IMR-90 (cell line): ENCODE measurements at regions not wholly inside any gene's neighbourhood (a gene's known extent, or its start where the extent isn't known, plus 50 kb on each side); places are given as distances from the start of the nearest gene placed in this dataset.

Experiments
- ATAC-seq: fragments of 200-7000 bp; cut with Tn5 transposase; 2 replicates; pipeline ENCODE4 v1.9.1; 2020; ENCODE audit warnings: low read depth, mild to moderate bottlenecking, moderate library complexity
- BruUV-seq: library from RNA; stranded (reverse); fragments of 400-500 nt; replicated peaks from 2 replicates; lab custom pipeline; 2021; lab: Mats Ljungman, UMichigan
- CTCF ChIA-PET: fragments of 300-600 bp; formaldehyde crosslinking; extraction: SDS; loops from one replicate; lab custom pipeline; 2021; ENCODE audit warnings: antibody characterized with exemption; lab: Yijun Ruan, JAX
- POLR2A ChIA-PET: fragments of 300-600 bp; sonication (Branson Sonifier 250); formaldehyde crosslinking; loops from one replicate; lab custom pipeline; 2022; ENCODE audit warnings: antibody characterized with exemption; ENCODE audit not compliant: unreplicated experiment; lab: Charles Lee
- DNase-seq: peaks from one replicate; pipeline ENCODE4 v3.0.0; 2013
- H2AFZ ChIP-seq: replicated peaks from 2 replicates; pipeline ENCODE3; 2013; ENCODE audit warnings: low read length, mild to moderate bottlenecking; ENCODE audit not compliant: poor library complexity
- H2AK5ac ChIP-seq: 2 replicates; pipeline ENCODE4 v1.6.1; 2013; ENCODE audit warnings: low read depth, low read length, inconsistent platforms
- H2AK9ac ChIP-seq: replicated peaks from 2 replicates; pipeline ENCODE3; 2013; ENCODE audit warnings: mild to moderate bottlenecking, low read depth, low read length, moderate library complexity; ENCODE audit not compliant: poor library complexity
- H2BK120ac ChIP-seq: 2 replicates; pipeline ENCODE4 v1.6.1; 2013; ENCODE audit warnings: low read depth, low read length, inconsistent platforms
- H2BK15ac ChIP-seq: 3 replicates; pipeline ENCODE4 v1.6.1; 2013; ENCODE audit warnings: low read depth, low read length, inconsistent platforms
- H2BK20ac ChIP-seq: 2 replicates; pipeline ENCODE4 v1.6.1; 2013; ENCODE audit warnings: low read depth, mild to moderate bottlenecking, inconsistent platforms, low read length, moderate library complexity
- H2BK5ac ChIP-seq: 2 replicates; pipeline ENCODE4 v1.6.1; 2013; ENCODE audit warnings: mild to moderate bottlenecking, low read depth, low read length, inconsistent platforms; ENCODE audit not compliant: poor library complexity, severe bottlenecking
- H3K14ac ChIP-seq: replicated peaks from 2 replicates; pipeline ENCODE4 v1.6.1; 2013; ENCODE audit warnings: low read depth, low read length, inconsistent platforms
- H3K18ac ChIP-seq: 2 replicates; pipeline ENCODE4 v1.6.1; 2013; ENCODE audit warnings: low read depth, low read length, control low read depth
- H3K23ac ChIP-seq: 2 replicates; pipeline ENCODE4 v1.6.1; 2013; ENCODE audit warnings: low read depth, low read length, inconsistent platforms
- H3K27ac ChIP-seq: 2 replicates; pipeline ENCODE4 v1.5.1; 2013; ENCODE audit warnings: mild to moderate bottlenecking, control low read depth, low read length; ENCODE audit not compliant: insufficient read depth
- H3K27me3 ChIP-seq: 2 replicates; pipeline ENCODE4 v1.6.1; 2013; ENCODE audit warnings: low read length; ENCODE audit not compliant: control insufficient read depth, insufficient read depth
- H3K36me3 ChIP-seq: 2 replicates; pipeline ENCODE4 v1.6.1; 2013; ENCODE audit warnings: low read length, mixed read lengths; ENCODE audit not compliant: control insufficient read depth, insufficient read depth
- H3K4ac ChIP-seq: 2 replicates; pipeline ENCODE4 v1.6.1; 2013; ENCODE audit warnings: low read depth, low read length, inconsistent platforms
- H3K4me1 ChIP-seq: 2 replicates; pipeline ENCODE4 v1.6.1; 2013; ENCODE audit warnings: low read length, mixed read lengths; ENCODE audit not compliant: control insufficient read depth, insufficient read depth
- H3K4me2 ChIP-seq: 2 replicates; pipeline ENCODE4 v1.6.1; 2013; ENCODE audit warnings: low read depth, mild to moderate bottlenecking, control low read depth, low read length, moderate library complexity
- H3K4me3 ChIP-seq: 2 replicates; pipeline ENCODE4 v1.5.1; 2013; ENCODE audit warnings: low read depth, mild to moderate bottlenecking, control low read depth, low read length, moderate library complexity; ENCODE audit not compliant: insufficient read depth
- H3K56ac ChIP-seq: 2 replicates; pipeline ENCODE4 v1.6.1; 2013; ENCODE audit warnings: low read length, inconsistent platforms; ENCODE audit not compliant: insufficient read depth; ENCODE audit errors: extremely low read depth
- H3K79me1 ChIP-seq, 2 experiments: 2 replicates each; pipeline ENCODE4 v1.6.1; 2013; ENCODE audit warnings: low read length in 2 of 2, inconsistent platforms in 1 of 2, low read depth in 1 of 2
- H3K9ac ChIP-seq: 2 replicates; pipeline ENCODE4 v1.6.1; 2013; ENCODE audit warnings: low read depth, low read length, control low read depth
- H3K9me1 ChIP-seq: 2 replicates; pipeline ENCODE4 v1.6.1; 2013; ENCODE audit warnings: low read length, inconsistent platforms; ENCODE audit not compliant: insufficient read depth
- H3K9me3 ChIP-seq: 2 replicates; pipeline ENCODE4 v1.6.1; 2013; ENCODE audit warnings: low read length; ENCODE audit not compliant: control insufficient read depth, insufficient read depth
- H4K20me1 ChIP-seq: 2 replicates; pipeline ENCODE4 v1.6.1; 2013; ENCODE audit warnings: low read length, inconsistent platforms; ENCODE audit not compliant: insufficient read depth
- H4K5ac ChIP-seq: 2 replicates; pipeline ENCODE4 v1.6.1; 2013; ENCODE audit warnings: mild to moderate bottlenecking, low read depth, low read length, control low read depth
- H4K8ac ChIP-seq, 2 experiments: 2 replicates each; pipeline ENCODE4 v1.6.1; 2013; ENCODE audit warnings: low read depth in 2 of 2, low read length in 2 of 2, control low read depth in 1 of 2, inconsistent platforms in 1 of 2
- H4K91ac ChIP-seq: 2 replicates; pipeline ENCODE4 v1.6.1; 2013; ENCODE audit warnings: low read depth, low read length, inconsistent platforms; ENCODE audit not compliant: insufficient read depth
- BHLHE40 ChIP-seq: fragments of 150-350 bp; IDR thresholded peaks from 2 replicates; pipeline ENCODE4 v1.6.1; 2016; ENCODE audit warnings: mild to moderate bottlenecking, low read depth, low read length
- CEBPB ChIP-seq: IDR thresholded peaks from 2 replicates; pipeline ENCODE4 v1.6.1; 2012; ENCODE audit warnings: low read depth, low read length, improper control_type of control experiment
- CHD1 ChIP-seq: IDR thresholded peaks from 2 replicates; pipeline ENCODE4 v1.6.1; 2012; ENCODE audit warnings: low read depth, low read length, improper control_type of control experiment
- CTCF ChIP-seq: conservative IDR thresholded peaks from 2 replicates; pipeline ENCODE4 v1.5.1; 2012; ENCODE audit warnings: mild to moderate bottlenecking, low read depth, low read length, improper control_type of control experiment
- ELK1 ChIP-seq: fragments of 150-350 bp; IDR thresholded peaks from 2 replicates; pipeline ENCODE4 v1.6.1; 2016; ENCODE audit warnings: low read depth, mild to moderate bottlenecking, low read length, moderate library complexity, borderline replicate concordance
- FOS ChIP-seq: fragments of 150-350 bp; IDR thresholded peaks from 2 replicates; pipeline ENCODE4 v1.6.1; 2016; ENCODE audit warnings: low read depth, low read length
- MAFK ChIP-seq: IDR thresholded peaks from 2 replicates; pipeline ENCODE4 v1.6.1; 2012; ENCODE audit warnings: low read depth, low read length, improper control_type of control experiment
- MAZ ChIP-seq: IDR thresholded peaks from 2 replicates; pipeline ENCODE4 v1.6.1; 2012; ENCODE audit warnings: low read depth, mild to moderate bottlenecking, low read length, improper control_type of control experiment, moderate library complexity, borderline replicate concordance
- MXI1 ChIP-seq: IDR thresholded peaks from 2 replicates; pipeline ENCODE4 v1.6.1; 2012; ENCODE audit warnings: low read depth, mild to moderate bottlenecking, low read length, moderate library complexity, borderline replicate concordance
- NFE2L2 ChIP-seq: fragments of 150-350 bp; IDR thresholded peaks from 2 replicates; pipeline ENCODE4 v1.6.1; 2016; ENCODE audit warnings: low read depth, mild to moderate bottlenecking, low read length
- POLR2A ChIP-seq: IDR thresholded peaks from 2 replicates; pipeline ENCODE4 v1.6.1; 2012; ENCODE audit warnings: mild to moderate bottlenecking, low read depth, low read length
- RAD21 ChIP-seq: IDR thresholded peaks from 2 replicates; pipeline ENCODE4 v1.6.1; 2012; ENCODE audit warnings: low read length, improper control_type of control experiment
- RCOR1 ChIP-seq: IDR thresholded peaks from 2 replicates; pipeline ENCODE4 v1.6.1; 2012; ENCODE audit warnings: mild to moderate bottlenecking, low read length, improper control_type of control experiment; ENCODE audit not compliant: insufficient replicate concordance
- RFX5 ChIP-seq: IDR thresholded peaks from 2 replicates; pipeline ENCODE4 v1.8.0; 2012; ENCODE audit warnings: low read depth, mild to moderate bottlenecking, low read length, moderate library complexity
- SMC3 ChIP-seq: fragments of 150-350 bp; IDR thresholded peaks from 2 replicates; pipeline ENCODE4 v1.6.1; 2016; ENCODE audit warnings: low read depth, mild to moderate bottlenecking, antibody characterized with exemption, low read length, moderate library complexity
- USF2 ChIP-seq: fragments of 150-350 bp; IDR thresholded peaks from 2 replicates; pipeline ENCODE4 v1.6.1; 2017; ENCODE audit warnings: mild to moderate bottlenecking, antibody characterized with exemption, low read length, low read depth
- WGBS, 2 experiments: methylation state at CpG; one replicate each; pipeline versions ENCODE4 v1.1.5 to v1.1.7; 2013; ENCODE audit warnings: missing lambda C conversion rate in 2 of 2; ENCODE audit not compliant: insufficient read length in 1 of 2; ENCODE audit errors: extremely low coverage in 2 of 2; 5-methylcytosine and 5-hydroxymethylcytosine counted together
- dilution Hi-C: fragments of 300-500 bp; cut with HindIII; formaldehyde crosslinking; loops from one replicate; pipeline ENCODE4 v1.14.3; 2018; ENCODE audit warnings: low sequenced_read_pairs; ENCODE audit not compliant: unreplicated experiment
- in situ Hi-C: fragments of 300-500 bp; cut with MboI; formaldehyde crosslinking; loops from 3 replicates; pipeline ENCODE4 v1.14.3; 2019; ENCODE audit warnings: low sequenced_read_pairs, inconsistent platforms, mixed read lengths
- intact Hi-C: fragments of 100-400 bp; cut with micrococcal nuclease; formaldehyde crosslinking; loops from 2 replicates; pipeline ENCODE4 v1.10.0; 2022

- no peak overlapping the region for H2BK120ac ChIP-seq
- 20% methylated on average over 1 of the region's 3 CpGs; no CpG with 5 or more reads in 1 of the 2 experiments for WGBS, 2 experiments
- dilution Hi-C loops (no loop called here), intact Hi-C loops (no loop called here), in situ Hi-C loops (no loop called here)
- no peak overlapping the region for H3K4me2 ChIP-seq
- no peak for TF ChIP-seq MAZ
- TF ChIP-seq MXI1: no peak
- TF ChIP-seq RFX5: no peak
- TF ChIP-seq ELK1: no peak
- TF ChIP-seq FOS: no peak
- no peak for TF ChIP-seq POLR2A
- TF ChIP-seq RCOR1: no peak
- no peak for TF ChIP-seq BHLHE40
- no peak for TF ChIP-seq NFE2L2
- no peak for TF ChIP-seq CTCF
- no peak for TF ChIP-seq SMC3
- no peak for TF ChIP-seq CEBPB
- no peak for TF ChIP-seq MAFK
- no peak for TF ChIP-seq CHD1
- no peak for TF ChIP-seq USF2
- TF ChIP-seq RAD21: no peak
- ChIA-PET POLR2A (no interaction called here), CTCF (no interaction called here)
- H3K18ac ChIP-seq: no peak overlapping the region
- H3K27me3 ChIP-seq: no peaks in the 10 kb centered on the region
- no peak overlapping the region for H3K14ac ChIP-seq
- H4K20me1 ChIP-seq: no peaks in the 10 kb centered on the region
- peaks cover 3% of the 10 kb centered on the region; the same call in 1 of the 2 replicates for H3K9me3 ChIP-seq
- H3K23ac ChIP-seq: no peak overlapping the region
- H2AK9ac ChIP-seq: no peak overlapping the region
- H3K56ac ChIP-seq: no peak overlapping the region
- no peak overlapping the region for H2BK20ac ChIP-seq
- BruUV-seq: no TSS peak
- no peak overlapping the region for H4K8ac ChIP-seq
- H3K9me1 ChIP-seq: no peaks in the 10 kb centered on the region
- H3K27ac ChIP-seq: no peak overlapping the region
- H3K4ac ChIP-seq: no peak overlapping the region
- H3K79me1 ChIP-seq: no peaks in the 10 kb centered on the region
- H3K4me1 ChIP-seq: no peaks in the 10 kb centered on the region
- H2AFZ ChIP-seq: no peak overlapping the region
- H2BK15ac ChIP-seq: no peak overlapping the region
- H3K4me3 ChIP-seq: no peak overlapping the region
- no peaks in the 10 kb centered on the region for H3K36me3 ChIP-seq
- DNase-seq: no peak
- H4K5ac ChIP-seq: no peak overlapping the region
- H2AK5ac ChIP-seq: no peak overlapping the region
- no peak overlapping the region for H4K91ac ChIP-seq
- no peak overlapping the region for H3K9ac ChIP-seq
- no peak overlapping the region for H2BK5ac ChIP-seq
- no peak for ATAC-seq
Measured at GRCh38 chr2:6139142-6139541, 447.0 kb downstream of the SOX11 start.
